Ecto neural progenitor cell (in vitro differentiated cells): ENCODE measurements at regions not wholly inside any gene's neighbourhood (a gene's known extent, or its start where the extent isn't known, plus 50 kb on each side); places are given as distances from the start of the nearest gene placed in this dataset.

Source experiments
- DNase-seq: peaks from one replicate; pipeline ENCODE4 v3.0.0-alpha.2; 2018; ENCODE audit warnings: low spot score

DNA sequence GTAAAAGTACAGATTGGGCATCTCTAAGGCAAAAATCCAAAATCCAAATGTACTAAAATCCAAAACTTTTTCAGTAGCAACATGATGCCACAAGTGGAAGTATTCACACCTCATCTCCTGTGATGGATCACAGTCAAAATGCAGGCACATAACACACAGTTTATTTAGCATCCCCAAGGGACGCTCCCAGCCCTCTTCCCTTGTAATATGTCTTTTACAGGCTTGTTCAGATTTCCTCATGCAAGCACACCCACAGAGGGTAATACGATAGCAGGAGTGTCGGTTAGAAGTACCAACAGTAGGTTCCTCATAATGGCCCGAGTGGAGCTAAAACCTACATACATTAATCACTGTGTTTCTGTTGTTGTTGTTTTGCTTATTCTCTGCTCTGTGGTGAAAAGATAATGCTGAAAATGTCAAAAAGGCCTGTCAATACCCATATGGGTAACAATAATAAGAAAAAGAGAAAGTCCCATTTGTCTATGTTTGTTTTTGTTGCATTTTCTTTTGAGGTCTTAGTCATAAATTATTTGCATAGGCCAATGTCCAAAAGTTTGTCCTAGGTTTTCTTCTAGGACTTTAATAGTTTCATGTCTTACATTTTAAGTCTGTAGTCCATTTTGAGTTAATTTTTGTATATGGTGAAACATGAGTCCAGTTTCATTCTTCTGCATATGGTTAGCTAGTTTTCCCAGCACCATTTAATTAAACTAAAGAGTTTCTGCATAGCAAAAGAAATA lies 133.1 kb downstream of the LRIG3 start:
- DNase-seq = no peak

GRCh38 chr12:58794859-58795258 lies 125.4 kb downstream of the LRIG3 start:
- DNase-seq = no peak

- no peak for DNase-seq
Measured at GRCh38 chr12:58795825-58796224, 124.5 kb downstream of the LRIG3 start.

GRCh38 chr12:58801986-58802385 lies 118.3 kb downstream of the LRIG3 start:
- DNase-seq = no peak

GRCh38 chr12:58803908-58804307 lies 116.4 kb downstream of the LRIG3 start:
- no peak for DNase-seq

GRCh38 chr12:58804749-58805148 lies 115.6 kb downstream of the LRIG3 start:
- no peak for DNase-seq

GRCh38 chr12:58809064-58809607 lies 111.2 kb downstream of the LRIG3 start:
- DNase-seq = no peak

DNA sequence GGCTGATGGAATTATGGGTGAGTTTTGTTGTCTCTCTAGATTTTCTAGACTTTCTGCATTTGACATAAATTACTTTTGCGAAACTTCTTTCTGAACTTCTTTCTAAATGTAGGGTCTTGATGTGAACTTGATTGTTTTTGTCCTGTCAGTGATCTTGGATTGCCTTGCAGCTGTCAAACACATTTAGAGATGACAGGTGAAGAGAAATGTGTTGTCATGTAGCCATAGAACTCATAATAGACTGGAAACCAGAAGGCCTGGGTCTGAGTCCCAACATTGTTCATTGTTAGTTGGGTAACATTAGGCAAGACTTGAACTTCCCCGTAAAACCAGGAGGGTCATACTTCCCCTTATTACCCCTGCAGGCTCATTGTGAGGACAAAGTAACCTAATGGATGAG lies 109.0 kb downstream of the LRIG3 start:
- no peak for DNase-seq

- DNase-seq = no peak
Measured at GRCh38 chr12:58812214-58812613, 108.1 kb downstream of the LRIG3 start.

GRCh38 chr12:58814036-58814435 lies 106.3 kb downstream of the LRIG3 start:
- no peak for DNase-seq

DNA sequence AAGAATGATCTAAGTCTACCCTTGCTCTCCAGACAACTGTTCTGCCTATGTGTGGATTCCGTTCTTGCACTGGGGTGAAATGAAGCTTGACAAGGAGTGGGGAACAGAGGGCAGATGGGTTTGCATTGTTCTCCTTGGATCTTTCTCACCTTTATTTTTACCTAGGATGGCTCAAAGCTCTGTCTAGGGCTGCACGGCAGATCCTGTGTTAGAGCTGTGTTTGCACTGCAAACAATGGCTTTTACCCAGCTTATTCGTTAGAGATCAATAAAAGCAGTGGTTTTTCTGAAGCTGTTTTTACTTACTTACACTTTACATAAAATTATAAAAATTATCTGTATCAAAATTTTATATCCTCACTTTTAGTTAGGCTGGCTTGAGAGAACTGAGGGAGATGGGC lies 105.1 kb downstream of the LRIG3 start:
- no peak for DNase-seq

DNA sequence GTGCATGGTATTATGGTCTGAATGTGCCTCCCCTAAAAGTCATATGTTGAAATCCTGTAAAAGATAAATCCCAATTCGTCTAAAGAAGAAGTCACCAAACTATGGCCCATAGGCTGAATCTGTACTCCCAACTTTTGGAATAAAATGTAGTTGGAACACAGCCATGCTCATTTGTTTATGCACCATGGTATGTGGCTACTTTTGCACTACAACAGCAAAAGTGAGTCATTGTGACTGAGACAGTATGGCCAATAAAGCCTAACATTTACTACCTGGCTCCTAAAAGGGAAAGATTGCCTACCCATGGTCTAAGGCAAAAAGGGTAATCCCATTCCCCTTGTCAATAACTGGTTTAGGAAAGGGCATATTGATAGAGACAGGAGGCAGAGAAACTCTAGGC lies 101.8 kb downstream of the LRIG3 start:
- no peak for DNase-seq

DNA sequence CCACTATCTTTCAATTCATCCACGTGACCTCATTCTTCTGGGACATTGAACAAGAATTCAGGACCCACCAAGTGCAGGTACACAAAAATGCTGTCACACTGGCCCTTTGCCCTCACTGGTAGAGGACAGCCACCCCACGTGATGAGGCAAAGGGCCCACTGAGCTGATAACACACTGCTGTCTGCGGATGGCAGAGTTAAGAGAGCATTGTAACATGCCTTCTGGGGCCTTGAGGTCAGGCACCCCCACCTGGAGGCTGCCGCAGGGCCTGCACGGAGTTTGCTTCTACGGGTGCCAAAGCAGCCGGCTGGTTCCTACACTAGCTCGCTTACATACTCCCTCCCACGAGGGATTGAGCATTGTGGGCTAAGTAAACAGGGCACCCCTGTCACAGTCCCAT lies 101.0 kb downstream of the LRIG3 start:
- no peak for DNase-seq

- DNase-seq = no peak
Measured at GRCh38 chr12:58819985-58820384, 100.3 kb downstream of the LRIG3 start.
